Retinal pigment epithelial cell (primary cell): ENCODE measurements at regions not wholly inside any gene's neighbourhood (a gene's known extent, or its start where the extent isn't known, plus 50 kb on each side); places are given as distances from the start of the nearest gene placed in this dataset.

Source experiments
- DNase-seq: peaks from one replicate; pipeline ENCODE4 v3.0.0-alpha.2; 2010; ENCODE audit warnings: low read depth
- H3K4me3 ChIP-seq: 2 replicates; pipeline ENCODE4 v1.5.1; 2011; ENCODE audit warnings: mild to moderate bottlenecking, low read length, control low read depth, moderate library complexity
- CTCF ChIP-seq: conservative IDR thresholded peaks from 2 replicates; pipeline ENCODE4 v1.5.1; 2011; ENCODE audit warnings: low read depth, low read length, control low read depth, inconsistent platforms

GRCh38 chr20:41902346-41902745, 284.2 kb upstream of the CHD6 start:
- no peak for DNase-seq
- H3K4me3 ChIP-seq, result no peak overlapping the region
- TF ChIP-seq CTCF, result no peak

- no peak for TF ChIP-seq CTCF
- no peak for DNase-seq
Measured at GRCh38 chr20:41900201-41900691, 282.1 kb upstream of the CHD6 start.

GRCh38 chr20:41897708-41898107, 279.5 kb upstream of the CHD6 start:
- H3K4me3 ChIP-seq, result no peak overlapping the region
- no peak for TF ChIP-seq CTCF
- no peak for DNase-seq

More at GRCh38 chr20:41900201-41900691, 282.1 kb upstream of the CHD6 start:
- no peak overlapping the region for H3K4me3 ChIP-seq

GRCh38 chr20:41895241-41896032, 277.3 kb upstream of the CHD6 start:
- TF ChIP-seq CTCF, result no peak

GRCh38 chr20:41894255-41894963, 276.2 kb upstream of the CHD6 start:
- no peak for TF ChIP-seq CTCF
- no peak for DNase-seq
- no peak overlapping the region for H3K4me3 ChIP-seq

More at GRCh38 chr20:41895241-41896032, 277.3 kb upstream of the CHD6 start:
- no peak overlapping the region for H3K4me3 ChIP-seq
- DNase-seq, result no peak

GRCh38 chr20:41892031-41892430, 273.9 kb upstream of the CHD6 start:
- DNase-seq, result no peak
- H3K4me3 ChIP-seq, result no peak overlapping the region
- TF ChIP-seq CTCF, result no peak
